ENCODE measurements at regions not wholly inside any gene's neighbourhood (a gene's known extent, or its start where the extent isn't known, plus 50 kb on each side); places are given as distances from the start of the nearest gene placed in this dataset.
A peak's percentile ranks its signal among the peaks of the same experiment; 100 is the strongest.

DNA sequence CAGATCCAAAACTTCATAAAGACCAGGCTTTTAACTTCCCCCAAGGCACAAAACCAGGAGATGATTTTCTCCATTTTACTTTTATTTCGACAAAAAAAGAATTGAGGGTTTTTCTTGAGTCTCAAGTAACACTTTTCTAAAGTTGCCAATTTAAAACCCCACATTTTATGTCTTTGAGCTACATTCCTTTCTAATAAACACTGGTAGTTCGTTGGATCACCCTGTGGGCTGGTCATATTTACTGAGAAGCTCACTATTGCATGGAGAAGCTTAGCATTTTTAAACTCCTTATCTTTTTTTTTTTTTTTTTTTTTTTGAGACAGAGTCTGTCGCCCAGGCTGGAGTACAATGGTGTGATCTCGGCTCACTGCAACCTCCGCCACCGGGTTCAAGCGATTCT is 255.1 kb upstream of the TPM1 start:
- peak overlapping the region; percentile 68 for H3K27ac Mint-ChIP-seq (ENCODE audit: unreplicated experiment)
- no peaks in the 10 kb centered on the region for H3K9me3 Mint-ChIP-seq (ENCODE audit: low read depth)
- no peaks in the 10 kb centered on the region for H3K36me3 Mint-ChIP-seq (ENCODE audit: low read depth)
- no peaks in the 10 kb centered on the region for H3K27me3 Mint-ChIP-seq (ENCODE audit: low read depth)
- no peak for DNase-seq (ENCODE audit: low spot score)
- H3K4me1 Mint-ChIP-seq (ENCODE audit: low read depth) = peaks cover 87% of the 10 kb centered on the region
- no peak overlapping the region for H3K4me3 Mint-ChIP-seq (ENCODE audit: unreplicated experiment)
- TF ChIP-seq, protein P1, sequence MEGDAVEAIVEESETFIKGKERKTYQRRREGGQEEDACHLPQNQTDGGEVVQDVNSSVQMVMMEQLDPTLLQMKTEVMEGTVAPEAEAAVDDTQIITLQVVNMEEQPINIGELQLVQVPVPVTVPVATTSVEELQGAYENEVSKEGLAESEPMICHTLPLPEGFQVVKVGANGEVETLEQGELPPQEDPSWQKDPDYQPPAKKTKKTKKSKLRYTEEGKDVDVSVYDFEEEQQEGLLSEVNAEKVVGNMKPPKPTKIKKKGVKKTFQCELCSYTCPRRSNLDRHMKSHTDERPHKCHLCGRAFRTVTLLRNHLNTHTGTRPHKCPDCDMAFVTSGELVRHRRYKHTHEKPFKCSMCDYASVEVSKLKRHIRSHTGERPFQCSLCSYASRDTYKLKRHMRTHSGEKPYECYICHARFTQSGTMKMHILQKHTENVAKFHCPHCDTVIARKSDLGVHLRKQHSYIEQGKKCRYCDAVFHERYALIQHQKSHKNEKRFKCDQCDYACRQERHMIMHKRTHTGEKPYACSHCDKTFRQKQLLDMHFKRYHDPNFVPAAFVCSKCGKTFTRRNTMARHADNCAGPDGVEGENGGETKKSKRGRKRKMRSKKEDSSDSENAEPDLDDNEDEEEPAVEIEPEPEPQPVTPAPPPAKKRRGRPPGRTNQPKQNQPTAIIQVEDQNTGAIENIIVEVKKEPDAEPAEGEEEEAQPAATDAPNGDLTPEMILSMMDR (IDR thresholded peaks at IDR 0.05) = no peak

DNA sequence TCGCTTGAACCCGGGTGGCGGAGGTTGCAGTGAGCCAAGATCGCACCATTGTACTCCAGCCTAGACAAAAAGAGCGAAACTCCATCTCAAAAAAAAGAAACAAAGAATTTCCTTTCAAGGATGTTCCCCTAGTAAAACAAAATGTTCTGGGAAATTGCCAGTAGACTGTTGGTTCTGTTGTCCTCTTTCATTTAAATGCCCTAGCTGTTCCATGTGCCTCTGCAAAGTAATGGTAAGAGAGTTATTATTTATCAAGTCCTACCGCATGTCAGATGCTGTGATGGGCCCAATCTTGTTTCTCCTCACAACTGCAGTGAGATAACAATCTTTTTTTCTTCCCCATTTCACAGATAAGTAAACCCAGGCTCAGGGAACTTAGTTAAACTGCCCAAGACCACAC is 254.3 kb upstream of the TPM1 start:
- Mint-ChIP-seq H3K27ac (ENCODE audit: unreplicated experiment) (no peak overlapping the region), H3K27me3 (ENCODE audit: low read depth) (no peaks in the 10 kb centered on the region), H3K4me1 (ENCODE audit: low read depth) (peaks cover 87% of the 10 kb centered on the region), H3K9me3 (ENCODE audit: low read depth) (no peaks in the 10 kb centered on the region), H3K36me3 (ENCODE audit: low read depth) (no peaks in the 10 kb centered on the region), H3K4me3 (ENCODE audit: unreplicated experiment) (no peak overlapping the region)
- TF ChIP-seq, protein P1 (IDR thresholded peaks at IDR 0.05) = no peak
- no peak for DNase-seq (ENCODE audit: low spot score)

DNA sequence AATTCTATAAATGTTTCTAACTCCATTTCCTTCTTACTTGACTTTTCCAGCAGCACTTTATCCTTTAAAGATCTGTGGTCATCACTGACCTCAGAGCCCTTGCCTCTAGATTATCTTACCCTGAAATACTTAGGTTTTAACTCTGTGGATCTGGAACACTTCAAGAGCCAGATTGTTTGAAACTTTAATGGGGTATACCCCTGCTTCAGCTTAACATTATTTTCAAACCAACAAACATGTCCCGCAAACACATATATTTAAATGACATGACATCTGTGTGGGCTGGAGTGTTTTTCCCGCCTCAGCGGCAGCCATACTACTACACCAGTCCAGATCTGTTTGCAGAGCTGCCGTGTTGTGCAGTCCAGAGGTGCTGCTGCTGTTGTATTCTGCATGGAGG is 252.0 kb upstream of the TPM1 start:
- DNase-seq (ENCODE audit: low spot score) = no peak

DNA sequence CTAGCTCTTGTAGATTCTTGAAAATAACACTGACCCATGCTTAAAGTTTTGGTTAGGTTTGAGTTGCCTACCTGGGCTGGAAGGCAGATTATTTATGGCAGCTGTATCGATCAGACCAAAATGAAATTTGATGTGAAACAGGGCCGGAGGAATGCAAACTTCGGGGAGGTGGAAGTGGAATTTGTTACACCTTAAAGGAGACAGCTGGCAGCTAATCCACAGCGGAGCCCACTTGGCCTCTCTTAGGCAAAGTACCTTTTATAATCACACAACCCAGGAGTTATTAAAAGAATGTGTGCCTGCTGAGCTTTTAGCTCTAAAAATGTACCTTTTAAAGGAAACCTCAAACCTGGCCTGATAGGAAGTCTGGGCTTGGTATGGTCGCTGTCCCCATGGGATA is 250.9 kb upstream of the TPM1 start:
- H3K27ac Mint-ChIP-seq (ENCODE audit: unreplicated experiment) = peak overlapping the region; percentile 8
- H3K9me3 Mint-ChIP-seq (ENCODE audit: low read depth) = no peaks in the 10 kb centered on the region
- no peaks in the 10 kb centered on the region for H3K27me3 Mint-ChIP-seq (ENCODE audit: low read depth)
- H3K36me3 Mint-ChIP-seq (ENCODE audit: low read depth) = no peaks in the 10 kb centered on the region
- TF ChIP-seq, protein P1 (IDR thresholded peaks at IDR 0.05) = no peak
- H3K4me1 Mint-ChIP-seq (ENCODE audit: low read depth) = peaks cover 74% of the 10 kb centered on the region
- H3K4me3 Mint-ChIP-seq (ENCODE audit: unreplicated experiment) = no peak overlapping the region
- DNase-seq (ENCODE audit: low spot score) = no peak

More for the DNA sequence above, 252.0 kb upstream of the TPM1 start:
- Mint-ChIP-seq H3K36me3 (ENCODE audit: low read depth) (no peaks in the 10 kb centered on the region), H3K27ac (ENCODE audit: unreplicated experiment) (no peak overlapping the region), H3K27me3 (ENCODE audit: low read depth) (no peaks in the 10 kb centered on the region), H3K4me1 (ENCODE audit: low read depth) (peaks cover 86% of the 10 kb centered on the region), H3K4me3 (ENCODE audit: unreplicated experiment) (no peak overlapping the region), H3K9me3 (ENCODE audit: low read depth) (no peaks in the 10 kb centered on the region)
- TF ChIP-seq, protein P1 (IDR thresholded peaks at IDR 0.05) = no peak

DNA sequence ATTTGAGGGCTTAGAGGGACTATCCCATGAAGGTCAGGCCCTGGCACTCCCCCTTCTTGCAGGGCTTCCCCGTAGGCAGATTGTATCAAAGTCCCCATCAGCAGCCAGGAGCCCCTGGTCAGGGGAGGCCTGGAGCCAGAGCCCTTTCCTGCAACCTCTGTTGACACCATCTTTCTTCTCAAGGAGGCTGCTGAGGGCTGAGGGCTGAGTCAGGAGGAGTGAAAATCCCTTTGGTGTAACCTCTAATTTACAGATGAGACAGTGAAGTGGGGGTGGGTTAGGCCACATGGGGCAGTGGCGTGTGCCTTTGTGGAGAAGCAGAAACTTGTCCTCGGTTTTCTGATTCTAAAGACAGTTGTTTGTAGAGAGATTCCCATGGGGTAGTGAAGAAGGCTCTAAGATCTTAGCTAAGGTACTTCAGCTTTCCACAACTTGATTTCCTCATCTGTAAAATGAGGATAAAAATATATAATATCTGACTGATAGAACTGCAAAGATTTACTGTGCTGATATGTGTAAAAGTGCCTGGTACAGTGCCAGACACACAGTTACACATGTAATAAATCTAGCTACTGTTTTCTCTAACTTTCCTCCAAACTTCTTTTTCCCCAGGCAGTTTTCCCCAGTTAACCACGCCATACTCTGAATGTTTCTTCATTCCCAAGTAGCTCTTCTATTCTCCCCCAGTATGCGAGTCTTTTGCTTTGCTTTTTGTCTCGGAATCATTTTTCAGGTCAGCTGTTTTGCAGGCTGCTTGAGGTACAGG is 249.4 kb upstream of the TPM1 start:
- no peak for DNase-seq (ENCODE audit: low spot score)
- peaks cover 63% of the 10 kb centered on the region for H3K4me1 Mint-ChIP-seq (ENCODE audit: low read depth)
- H3K4me3 Mint-ChIP-seq (ENCODE audit: unreplicated experiment) = no peak overlapping the region
- no peaks in the 10 kb centered on the region for H3K9me3 Mint-ChIP-seq (ENCODE audit: low read depth)
- TF ChIP-seq, protein P1 (IDR thresholded peaks at IDR 0.05) = no peak
- peaks cover 4% of the 10 kb centered on the region for H3K36me3 Mint-ChIP-seq (ENCODE audit: low read depth)
- peak overlapping the region; percentile 4 for H3K27ac Mint-ChIP-seq (ENCODE audit: unreplicated experiment)
- no peaks in the 10 kb centered on the region for H3K27me3 Mint-ChIP-seq (ENCODE audit: low read depth)

Measured in chondrocyte (in vitro differentiated cells).